WTC11 (cell line): ENCODE measurements at regions not wholly inside any gene's neighbourhood (a gene's known extent, or its start where the extent isn't known, plus 50 kb on each side); places are given as distances from the start of the nearest gene placed in this dataset.

Source experiments
- ETV6 ChIP-seq: sonication (generic); formaldehyde crosslinking; IDR thresholded peaks from 2 replicates; pipeline ENCODE4 v1.8.1; 2022; ENCODE audit warnings: mild to moderate bottlenecking, missing genetic modification reagents
- NFE2L1 ChIP-seq: sonication (generic); formaldehyde crosslinking; IDR thresholded peaks from 2 replicates; pipeline ENCODE4 v1.8.1; 2023; ENCODE audit warnings: missing genetic modification reagents
- NR3C1 ChIP-seq: sonication (generic); formaldehyde crosslinking; conservative IDR thresholded peaks from 2 replicates; pipeline ENCODE4 v1.8.1; 2023; ENCODE audit warnings: low read depth, mild to moderate bottlenecking, missing genetic modification reagents
- SP1 ChIP-seq: sonication (generic); formaldehyde crosslinking; conservative IDR thresholded peaks from 2 replicates; pipeline ENCODE4 v1.8.1; 2022; ENCODE audit warnings: missing genetic modification reagents
- TEAD4 ChIP-seq: sonication (generic); formaldehyde crosslinking; IDR thresholded peaks from 2 replicates; pipeline ENCODE4 v1.8.0; 2022; ENCODE audit warnings: mild to moderate bottlenecking, missing genetic modification reagents
- ZNF121 ChIP-seq: sonication (generic); formaldehyde crosslinking; IDR thresholded peaks from 2 replicates; pipeline ENCODE4 v1.8.0; 2023; ENCODE audit warnings: missing genetic modification reagents
- TF ChIP-seq, protein P1 (sequence below): fragments of 200-600 bp; IDR thresholded peaks from 2 replicates; pipeline ENCODE4 v1.8.0; 2022; ENCODE audit warnings: antibody characterized with exemption
- TF ChIP-seq, protein P2 (sequence below): sonication (generic); formaldehyde crosslinking; IDR thresholded peaks from 2 replicates; pipeline ENCODE4 v1.8.0; 2022; ENCODE audit warnings: mild to moderate bottlenecking, missing genetic modification reagents
- TF ChIP-seq, protein P3 (sequence below): sonication (generic); formaldehyde crosslinking; conservative IDR thresholded peaks from 2 replicates; pipeline ENCODE4 v1.8.1; 2023; ENCODE audit warnings: mild to moderate bottlenecking, low read depth, missing genetic modification reagents, moderate library complexity
- TF ChIP-seq, protein P4 (sequence below): sonication (generic); formaldehyde crosslinking; IDR thresholded peaks from 2 replicates; pipeline ENCODE4 v1.8.1; 2023; ENCODE audit warnings: mild to moderate bottlenecking, missing genetic modification reagents

DNA sequence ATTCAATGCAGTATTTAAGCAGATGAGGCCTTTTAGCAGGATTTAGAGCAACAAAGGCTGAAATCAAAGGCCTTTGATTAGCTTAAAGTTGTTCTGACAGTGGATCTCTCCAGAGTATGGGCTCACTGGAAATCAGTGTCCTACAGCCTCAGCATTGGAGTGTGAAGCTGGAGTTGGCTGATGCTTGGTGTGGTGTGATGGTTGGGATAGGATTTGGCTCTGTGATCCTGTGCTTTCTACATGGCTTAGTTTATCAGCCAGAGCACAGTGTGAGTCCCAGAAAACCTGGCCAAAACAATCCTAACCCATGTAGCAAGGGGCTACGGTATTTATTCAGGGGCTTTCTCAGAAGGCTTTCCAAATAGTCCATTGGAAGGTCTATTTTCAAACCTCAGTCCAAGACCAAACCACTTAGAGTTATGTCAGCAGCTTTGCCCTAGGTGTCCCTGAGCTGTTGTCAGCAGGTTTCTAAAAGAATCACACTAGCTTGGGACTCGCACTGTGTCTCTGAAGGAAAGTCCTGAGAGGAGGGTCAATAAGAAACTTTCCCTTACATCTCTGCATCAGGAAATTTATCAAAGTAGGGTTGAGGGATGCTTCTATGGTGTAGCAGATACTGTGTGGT, 65.4 kb upstream of the ANKRD1 start:
- TF ChIP-seq NR3C1 (CRISPR knock-in tag) (no peak), NFE2L1 (CRISPR knock-in tag) (no peak), SP1 (no peak), TEAD4 (CRISPR knock-in tag) (no peak), ETV6 (no peak), ZNF121 (CRISPR knock-in tag) (no peak)
- TF ChIP-seq, protein P1, sequence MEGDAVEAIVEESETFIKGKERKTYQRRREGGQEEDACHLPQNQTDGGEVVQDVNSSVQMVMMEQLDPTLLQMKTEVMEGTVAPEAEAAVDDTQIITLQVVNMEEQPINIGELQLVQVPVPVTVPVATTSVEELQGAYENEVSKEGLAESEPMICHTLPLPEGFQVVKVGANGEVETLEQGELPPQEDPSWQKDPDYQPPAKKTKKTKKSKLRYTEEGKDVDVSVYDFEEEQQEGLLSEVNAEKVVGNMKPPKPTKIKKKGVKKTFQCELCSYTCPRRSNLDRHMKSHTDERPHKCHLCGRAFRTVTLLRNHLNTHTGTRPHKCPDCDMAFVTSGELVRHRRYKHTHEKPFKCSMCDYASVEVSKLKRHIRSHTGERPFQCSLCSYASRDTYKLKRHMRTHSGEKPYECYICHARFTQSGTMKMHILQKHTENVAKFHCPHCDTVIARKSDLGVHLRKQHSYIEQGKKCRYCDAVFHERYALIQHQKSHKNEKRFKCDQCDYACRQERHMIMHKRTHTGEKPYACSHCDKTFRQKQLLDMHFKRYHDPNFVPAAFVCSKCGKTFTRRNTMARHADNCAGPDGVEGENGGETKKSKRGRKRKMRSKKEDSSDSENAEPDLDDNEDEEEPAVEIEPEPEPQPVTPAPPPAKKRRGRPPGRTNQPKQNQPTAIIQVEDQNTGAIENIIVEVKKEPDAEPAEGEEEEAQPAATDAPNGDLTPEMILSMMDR: no peak
- TF ChIP-seq, protein P2, sequence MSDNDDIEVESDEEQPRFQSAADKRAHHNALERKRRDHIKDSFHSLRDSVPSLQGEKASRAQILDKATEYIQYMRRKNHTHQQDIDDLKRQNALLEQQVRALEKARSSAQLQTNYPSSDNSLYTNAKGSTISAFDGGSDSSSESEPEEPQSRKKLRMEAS: no peak
- TF ChIP-seq, protein P3, sequence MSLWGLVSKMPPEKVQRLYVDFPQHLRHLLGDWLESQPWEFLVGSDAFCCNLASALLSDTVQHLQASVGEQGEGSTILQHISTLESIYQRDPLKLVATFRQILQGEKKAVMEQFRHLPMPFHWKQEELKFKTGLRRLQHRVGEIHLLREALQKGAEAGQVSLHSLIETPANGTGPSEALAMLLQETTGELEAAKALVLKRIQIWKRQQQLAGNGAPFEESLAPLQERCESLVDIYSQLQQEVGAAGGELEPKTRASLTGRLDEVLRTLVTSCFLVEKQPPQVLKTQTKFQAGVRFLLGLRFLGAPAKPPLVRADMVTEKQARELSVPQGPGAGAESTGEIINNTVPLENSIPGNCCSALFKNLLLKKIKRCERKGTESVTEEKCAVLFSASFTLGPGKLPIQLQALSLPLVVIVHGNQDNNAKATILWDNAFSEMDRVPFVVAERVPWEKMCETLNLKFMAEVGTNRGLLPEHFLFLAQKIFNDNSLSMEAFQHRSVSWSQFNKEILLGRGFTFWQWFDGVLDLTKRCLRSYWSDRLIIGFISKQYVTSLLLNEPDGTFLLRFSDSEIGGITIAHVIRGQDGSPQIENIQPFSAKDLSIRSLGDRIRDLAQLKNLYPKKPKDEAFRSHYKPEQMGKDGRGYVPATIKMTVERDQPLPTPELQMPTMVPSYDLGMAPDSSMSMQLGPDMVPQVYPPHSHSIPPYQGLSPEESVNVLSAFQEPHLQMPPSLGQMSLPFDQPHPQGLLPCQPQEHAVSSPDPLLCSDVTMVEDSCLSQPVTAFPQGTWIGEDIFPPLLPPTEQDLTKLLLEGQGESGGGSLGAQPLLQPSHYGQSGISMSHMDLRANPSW: no peak
- TF ChIP-seq, protein P4, sequence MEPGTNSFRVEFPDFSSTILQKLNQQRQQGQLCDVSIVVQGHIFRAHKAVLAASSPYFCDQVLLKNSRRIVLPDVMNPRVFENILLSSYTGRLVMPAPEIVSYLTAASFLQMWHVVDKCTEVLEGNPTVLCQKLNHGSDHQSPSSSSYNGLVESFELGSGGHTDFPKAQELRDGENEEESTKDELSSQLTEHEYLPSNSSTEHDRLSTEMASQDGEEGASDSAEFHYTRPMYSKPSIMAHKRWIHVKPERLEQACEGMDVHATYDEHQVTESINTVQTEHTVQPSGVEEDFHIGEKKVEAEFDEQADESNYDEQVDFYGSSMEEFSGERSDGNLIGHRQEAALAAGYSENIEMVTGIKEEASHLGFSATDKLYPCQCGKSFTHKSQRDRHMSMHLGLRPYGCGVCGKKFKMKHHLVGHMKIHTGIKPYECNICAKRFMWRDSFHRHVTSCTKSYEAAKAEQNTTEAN (CRISPR knock-in tag): no peak
